Endothelial cell of hepatic sinusoid (primary cell): ENCODE measurements at regions not wholly inside any gene's neighbourhood (a gene's known extent, or its start where the extent isn't known, plus 50 kb on each side); places are given as distances from the start of the nearest gene placed in this dataset.

Experiments
- in situ Hi-C: cut with HindIII; loops from 2 replicates; pipeline ENCODE4 v1.10.0; 2017; ENCODE audit warnings: low sequenced_read_pairs

DNA sequence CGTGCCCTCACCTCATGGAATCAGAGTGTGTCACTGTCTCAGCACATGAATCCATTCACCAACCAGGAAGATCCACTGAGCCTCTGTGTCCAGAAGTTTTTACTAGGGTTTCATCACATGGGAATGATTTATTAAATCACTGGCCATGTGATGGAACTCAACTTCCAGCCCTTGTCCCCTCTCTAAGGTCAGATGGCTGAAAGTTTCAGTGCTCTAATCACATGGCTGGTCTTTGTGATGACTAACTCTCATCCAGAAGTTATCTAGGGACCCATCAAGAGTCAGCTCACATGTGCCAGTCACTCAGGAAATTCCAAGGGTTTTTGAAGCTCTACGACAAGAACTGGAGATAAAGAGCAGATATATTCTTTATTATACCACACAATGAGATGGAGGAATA, 140.5 kb upstream of the GYPC start:
- in situ Hi-C loops = no loop called here

DNA sequence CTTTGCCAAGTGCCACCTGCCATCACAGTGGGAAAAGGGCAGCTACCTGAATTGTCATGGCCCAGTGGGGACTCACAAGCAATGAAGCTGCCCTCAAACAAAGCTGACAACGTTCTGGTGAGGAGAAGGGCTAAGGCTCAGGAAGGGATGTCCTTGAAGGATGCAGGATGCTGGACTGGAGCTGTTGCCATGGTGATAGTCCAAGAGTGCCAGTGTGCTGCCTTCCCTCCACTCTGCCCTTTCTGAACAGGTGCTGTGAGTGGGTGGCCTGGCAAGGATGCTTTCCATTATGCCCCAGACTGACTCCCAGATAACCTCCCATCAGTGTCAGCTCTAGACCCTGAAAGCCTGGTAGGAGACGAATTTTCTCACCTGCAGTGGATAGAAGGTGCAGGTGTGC, 137.8 kb upstream of the GYPC start:
- in situ Hi-C loops = no loop called here

DNA sequence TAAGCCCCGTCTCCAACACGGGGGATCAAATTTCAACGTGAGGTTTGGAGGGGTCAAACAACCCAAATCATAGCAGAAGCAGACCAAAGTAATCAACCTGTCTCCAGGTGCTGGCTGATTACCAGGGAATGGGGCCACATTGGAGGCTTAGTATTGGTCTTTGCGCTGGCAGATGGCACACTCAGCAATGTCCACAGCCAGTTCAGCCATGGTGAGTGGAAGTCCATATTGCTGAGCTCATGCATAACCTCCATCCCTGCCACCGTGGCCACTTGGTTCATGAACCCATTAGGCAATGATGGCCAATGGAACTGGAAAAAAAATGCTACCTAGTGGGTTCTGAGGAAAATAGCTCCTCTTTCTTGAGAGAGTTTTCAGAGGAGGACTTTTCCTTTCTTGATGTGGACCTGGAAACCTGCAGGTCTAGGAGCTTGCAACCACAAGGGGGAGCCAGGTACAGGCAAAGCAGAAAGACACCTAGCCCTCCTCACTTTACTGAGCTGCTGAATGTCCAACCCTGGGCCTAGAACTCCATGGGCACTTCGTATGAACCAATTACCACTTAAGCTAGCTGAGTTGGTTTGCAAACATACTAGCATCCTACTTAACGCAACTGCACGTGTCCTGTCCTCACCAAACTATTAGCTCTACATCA, 128.0 kb upstream of the GYPC start:
- in situ Hi-C loops = no loop called here

DNA sequence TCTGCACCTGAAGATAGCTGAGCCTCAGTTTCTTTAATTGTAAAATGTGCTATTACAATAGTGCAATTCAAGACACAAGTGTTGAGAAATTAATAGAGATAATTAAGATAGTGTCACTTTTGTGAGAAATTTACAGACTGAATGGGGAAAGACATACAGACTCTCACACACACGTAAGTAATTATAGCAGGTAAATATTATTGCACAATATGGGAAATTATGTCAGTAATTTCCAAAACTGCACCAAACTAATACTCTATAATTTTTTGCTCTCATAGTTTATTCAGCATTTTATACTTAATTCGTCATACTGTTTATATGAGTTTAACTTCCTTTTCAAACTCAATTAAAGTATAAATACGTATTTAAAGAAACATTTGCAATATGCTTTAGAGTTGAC, 124.9 kb upstream of the GYPC start:
- in situ Hi-C loops = no loop called here

DNA sequence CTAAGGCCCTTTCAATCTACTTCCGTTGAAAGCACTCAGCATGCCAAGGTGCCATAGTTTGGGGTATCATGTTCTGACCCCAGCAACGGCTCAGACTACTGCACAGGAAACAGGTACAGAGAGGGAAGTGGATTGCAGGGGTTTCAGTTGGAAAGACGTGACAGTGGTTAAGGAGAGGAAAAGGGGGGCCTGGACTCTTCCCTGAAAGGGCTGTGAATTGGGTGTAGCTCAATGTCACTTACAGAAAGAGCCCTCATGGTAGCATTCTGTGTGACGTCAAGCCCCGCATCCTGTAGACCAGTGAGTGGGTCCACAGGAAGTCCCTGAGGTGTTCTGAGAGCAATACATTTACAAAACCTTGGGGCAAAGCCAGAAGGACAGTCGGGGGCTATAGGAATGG, 121.5 kb upstream of the GYPC start:
- in situ Hi-C loops = no loop called here

DNA sequence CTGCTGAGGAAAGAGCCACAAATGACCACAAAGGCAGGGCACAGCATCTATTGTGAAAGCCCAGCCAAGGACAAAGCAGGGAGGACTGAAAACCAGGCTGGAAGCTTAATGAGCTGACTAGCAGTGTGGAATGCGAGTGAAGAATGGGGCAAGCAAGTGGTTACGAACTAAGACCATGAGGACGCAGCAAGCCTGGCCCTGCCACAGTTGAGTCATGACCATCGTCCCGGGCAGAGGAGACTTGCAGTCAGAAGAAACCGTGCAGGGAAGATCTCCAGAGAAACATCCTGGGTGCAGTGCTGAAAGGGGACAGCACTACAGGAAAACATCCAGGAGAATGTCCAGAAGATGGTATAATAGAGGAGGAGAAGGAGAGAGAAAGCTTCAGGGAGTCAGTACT, 120.5 kb upstream of the GYPC start:
- in situ Hi-C loops = no loop called here

DNA sequence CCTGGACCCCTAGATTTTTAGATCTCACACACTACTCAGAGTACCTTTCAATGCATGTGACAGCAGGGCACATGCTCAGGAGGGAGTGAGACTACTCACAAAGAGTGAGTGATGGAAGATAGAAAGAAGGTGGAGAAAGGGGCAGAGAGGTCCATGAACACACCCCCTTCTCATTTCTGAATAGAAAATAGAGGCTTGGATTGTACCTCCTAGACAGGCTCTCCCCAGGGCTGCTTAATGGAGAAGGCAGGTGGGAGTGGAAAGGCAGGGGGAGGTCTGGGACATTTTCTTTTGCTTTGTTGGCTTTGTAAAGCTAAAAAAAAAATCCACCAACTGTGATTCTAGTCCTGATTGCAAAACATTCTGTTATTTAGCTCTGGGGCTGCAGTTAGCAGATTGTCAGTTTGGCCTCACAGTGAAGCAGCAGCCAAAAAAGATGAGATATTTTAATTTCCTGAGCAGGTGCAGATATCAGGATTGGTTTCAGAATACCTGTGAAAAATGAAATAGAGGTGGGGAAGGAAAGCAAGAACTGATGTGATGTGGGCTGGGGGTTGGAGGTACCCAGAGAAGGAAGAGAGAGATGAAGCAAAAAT, 119.3 kb upstream of the GYPC start:
- in situ Hi-C loops = no loop called here

DNA sequence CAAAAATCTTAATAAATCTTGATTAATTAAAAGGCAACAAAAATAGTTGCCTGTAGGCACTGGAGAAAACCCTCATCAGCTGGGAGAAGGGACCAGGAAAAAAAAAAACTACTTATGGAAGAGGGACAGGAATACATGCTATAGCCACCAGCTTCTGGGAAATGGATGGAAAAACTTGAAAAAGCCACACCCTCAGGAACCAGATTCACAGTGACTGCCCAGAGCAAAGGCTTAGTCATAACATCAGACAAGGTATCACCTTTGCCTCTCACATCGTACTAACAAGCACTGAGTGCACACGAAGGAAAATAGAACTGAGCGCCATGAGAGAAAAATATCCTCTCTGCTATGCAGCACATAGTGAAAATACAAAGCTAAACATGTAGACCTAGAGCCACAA, 116.9 kb upstream of the GYPC start:
- in situ Hi-C loops = no loop called here

DNA sequence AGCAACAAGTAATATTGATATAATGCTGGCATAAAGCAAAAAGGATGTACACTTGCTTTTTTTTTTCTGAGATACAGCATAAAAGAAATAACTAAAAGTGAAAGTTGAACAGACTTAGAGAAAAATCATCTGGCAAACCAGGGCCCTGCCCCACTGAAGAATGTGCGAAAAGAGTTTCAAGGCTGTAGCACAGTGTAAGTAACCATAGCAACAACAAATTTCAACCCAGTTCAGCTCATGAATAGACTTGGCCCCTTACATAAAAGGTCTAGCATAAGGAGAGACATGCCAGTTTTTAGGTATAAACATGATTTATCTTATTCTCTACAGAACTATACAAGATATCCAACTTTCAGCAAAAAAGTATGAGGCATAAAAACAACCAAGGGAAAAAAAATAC, 113.7 kb upstream of the GYPC start:
- in situ Hi-C loops = no loop called here

DNA sequence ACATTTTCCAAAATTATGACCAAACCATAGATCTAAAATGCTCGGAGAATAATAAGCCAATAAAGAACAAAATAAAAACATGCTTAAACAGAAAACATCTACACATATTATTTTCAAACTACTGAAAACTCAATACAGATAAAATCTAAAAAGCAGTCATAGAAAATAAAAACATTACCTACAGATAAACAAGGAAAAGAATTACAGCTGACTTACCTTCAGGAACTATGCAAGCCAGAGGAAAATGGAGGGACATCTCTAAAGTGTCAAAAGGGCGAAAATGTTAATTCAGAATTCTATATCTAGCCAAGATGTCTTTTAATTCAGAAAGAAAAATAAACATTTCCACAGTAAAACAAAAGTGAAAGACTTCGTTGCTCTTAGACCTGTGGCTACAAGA, 112.9 kb upstream of the GYPC start:
- in situ Hi-C loops = no loop called here

DNA sequence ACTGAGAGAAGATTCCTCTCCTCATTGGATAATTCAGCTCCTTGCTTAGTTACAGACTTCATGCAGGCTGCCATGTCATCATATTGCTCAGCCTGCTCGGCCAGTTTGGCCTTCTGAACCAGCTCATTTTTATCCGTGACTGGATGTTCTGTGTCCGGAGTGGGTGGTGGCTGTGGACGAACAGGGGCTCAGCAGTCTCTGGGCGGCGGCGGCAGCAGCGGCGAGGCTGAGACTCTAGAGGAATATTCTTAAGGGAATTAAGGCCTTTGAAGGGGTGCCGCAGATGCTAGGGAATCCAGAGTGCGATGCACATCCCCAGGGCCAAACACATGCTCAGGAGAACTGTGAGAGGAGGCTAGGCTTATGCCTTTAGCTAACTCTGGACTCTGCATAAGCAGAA, 97.9 kb upstream of the GYPC start:
- in situ Hi-C loops = no loop called here

DNA sequence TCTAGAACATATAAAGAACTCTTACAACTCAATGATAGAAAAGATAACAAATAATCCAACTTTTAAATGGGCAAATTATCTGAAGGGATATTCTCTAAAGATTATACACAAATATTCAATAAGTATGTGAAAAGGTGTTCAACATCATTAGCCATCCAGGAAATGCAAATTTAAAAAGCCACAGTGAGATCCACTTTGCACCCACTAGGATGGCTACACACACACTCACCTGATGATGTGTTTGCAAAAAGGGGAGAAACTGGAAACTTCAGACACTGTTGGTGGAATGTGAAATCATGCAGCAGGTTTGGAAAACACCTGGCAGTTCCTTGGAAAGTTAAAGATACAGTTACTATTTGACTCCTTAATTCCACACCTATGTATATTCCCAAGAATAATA, 87.2 kb upstream of the GYPC start:
- in situ Hi-C loops = no loop called here

DNA sequence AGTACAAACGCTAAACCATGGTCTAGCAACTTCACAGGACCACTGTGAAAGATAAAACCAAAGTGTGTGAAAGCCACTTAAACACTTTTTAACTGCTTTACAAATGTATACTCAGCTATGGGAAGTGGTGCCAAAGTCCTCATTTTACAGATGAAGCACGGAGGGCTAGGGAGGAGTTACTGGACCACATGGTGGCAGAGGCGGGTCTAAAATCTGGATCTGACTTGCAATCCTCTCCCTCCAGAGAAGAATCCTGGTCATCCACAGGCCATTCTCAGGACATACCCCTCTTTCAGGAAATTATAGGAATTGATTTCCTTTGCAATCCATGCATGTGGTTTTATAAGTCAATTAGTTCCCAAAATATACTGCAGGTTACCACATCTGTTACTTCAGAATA, 84.6 kb upstream of the GYPC start:
- in situ Hi-C loops = no loop called here

DNA sequence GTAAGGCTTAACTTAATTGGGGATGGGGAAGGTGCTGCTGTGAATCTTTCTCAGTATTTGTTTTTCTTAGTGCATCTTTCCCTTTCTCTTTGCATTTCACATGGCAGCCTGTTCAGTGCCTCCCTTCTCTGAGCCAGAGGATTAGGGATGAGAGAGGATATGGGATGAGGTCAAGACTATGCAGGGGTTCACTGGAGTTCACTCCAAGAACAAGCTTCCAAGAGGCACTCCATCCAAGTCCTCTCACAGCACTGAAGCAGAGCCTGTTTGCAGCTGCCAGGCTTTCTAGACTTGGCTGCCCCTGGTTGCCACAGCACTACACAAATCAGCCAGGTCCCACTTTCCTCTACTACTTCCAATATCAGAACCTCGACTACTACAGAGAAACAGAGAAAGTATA, 80.3 kb upstream of the GYPC start:
- in situ Hi-C loops = no loop called here

DNA sequence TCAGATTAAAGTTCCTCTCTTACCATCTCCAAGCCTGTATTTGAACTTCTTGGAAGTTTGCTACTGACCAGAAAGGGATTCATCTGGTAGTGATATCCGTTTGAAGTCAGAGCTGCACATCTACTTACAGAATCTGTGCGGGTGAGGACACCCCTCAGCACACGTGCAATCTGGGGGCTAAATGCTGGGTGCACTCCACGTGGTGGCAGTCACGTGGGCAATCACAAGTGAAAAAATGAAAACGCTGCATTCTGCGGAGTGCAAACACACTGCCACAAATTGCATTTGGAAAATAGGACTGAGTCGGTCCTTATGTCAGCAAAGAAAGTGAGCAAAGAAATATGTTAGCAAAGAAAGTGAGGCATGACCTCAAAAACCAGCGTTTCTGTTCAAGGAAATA, 76.1 kb upstream of the GYPC start:
- in situ Hi-C loops = no loop called here

DNA sequence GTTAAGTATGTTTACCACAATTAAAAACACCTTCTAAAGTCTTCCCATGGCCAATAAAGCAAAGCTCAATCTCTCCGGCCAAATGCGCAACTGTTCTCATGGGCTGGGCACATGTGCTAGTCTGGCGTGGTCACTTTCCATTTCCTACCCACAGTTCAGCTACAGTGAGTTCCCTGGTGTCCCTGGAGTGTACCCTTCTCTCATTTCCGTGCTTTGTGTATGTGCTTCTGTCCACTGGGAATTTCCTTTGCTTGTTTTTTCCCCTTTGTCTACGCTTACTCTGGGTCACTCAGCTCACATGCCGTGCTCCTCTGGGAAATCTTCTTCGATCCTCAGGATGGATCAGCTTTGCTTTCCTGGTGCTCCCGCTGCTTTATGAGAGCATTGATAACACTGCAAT, 69.6 kb upstream of the GYPC start:
- in situ Hi-C loops = no loop called here

DNA sequence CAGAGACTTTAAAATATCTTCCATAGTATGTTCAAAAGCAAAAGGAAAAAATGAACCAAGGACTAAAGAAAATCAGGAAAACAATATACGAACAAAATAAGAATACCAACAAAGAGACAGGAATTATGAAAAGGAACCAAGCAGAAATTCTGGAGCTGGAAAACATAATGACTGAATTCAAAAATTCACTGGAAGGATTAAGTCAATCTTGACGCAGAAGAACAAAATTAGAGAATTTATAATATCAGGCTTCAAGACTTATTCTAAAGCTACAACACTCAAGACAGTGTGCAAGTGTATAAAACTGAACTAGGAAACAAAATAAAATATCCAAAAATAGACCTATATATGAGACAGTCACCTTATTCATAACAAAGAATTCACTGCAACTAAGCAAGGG, 56.9 kb upstream of the GYPC start:
- in situ Hi-C loops = no loop called here

DNA sequence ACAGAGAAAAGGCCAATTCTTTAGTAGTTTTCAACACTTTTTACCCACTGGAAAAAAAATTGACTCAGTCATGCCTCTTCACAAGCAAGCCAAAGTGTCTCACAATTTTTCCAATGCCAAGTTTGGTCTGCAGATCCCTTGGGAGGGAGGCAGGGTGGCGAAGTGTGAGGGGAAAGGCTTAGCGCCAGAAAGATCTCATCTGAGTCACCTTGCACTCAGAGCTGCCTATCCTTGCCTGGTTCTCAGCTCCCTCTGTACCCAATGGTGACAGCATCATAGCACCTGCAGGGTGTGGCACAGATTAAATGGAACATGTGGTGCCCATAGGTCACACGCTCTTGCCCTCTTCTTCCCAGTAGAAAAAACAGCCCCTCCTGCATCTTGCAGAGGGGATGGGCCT, 55.2 kb upstream of the GYPC start:
- in situ Hi-C loops = no loop called here

DNA sequence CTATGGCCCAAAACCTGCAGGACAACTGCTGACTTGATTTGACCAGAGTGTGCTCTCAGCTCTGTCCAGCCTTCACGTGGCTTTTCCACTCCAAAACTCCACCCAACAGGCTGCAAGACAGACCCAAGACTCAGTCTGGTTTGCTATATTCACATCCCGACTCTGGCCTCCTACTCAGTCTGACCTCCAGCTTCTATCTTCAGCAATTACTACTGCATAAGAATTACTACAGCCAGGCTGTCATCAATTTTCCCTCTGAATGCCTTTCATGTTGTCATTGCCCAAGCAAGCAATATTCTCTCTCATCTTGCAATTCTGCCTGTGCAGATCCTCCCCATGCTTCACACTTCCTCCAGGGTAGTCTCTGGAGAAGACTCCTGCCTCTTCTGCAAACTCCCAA, 53.6 kb upstream of the GYPC start:
- in situ Hi-C loops = no loop called here
